NCI-H446 (cell line): ENCODE measurements at regions not wholly inside any gene's neighbourhood (a gene's known extent, or its start where the extent isn't known, plus 50 kb on each side); places are given as distances from the start of the nearest gene placed in this dataset.

Experiments
- DNase-seq, 2 experiments: peaks; one replicate each; lab custom pipeline; 2025; lab: John Stamatoyannopoulos, UW

DNA sequence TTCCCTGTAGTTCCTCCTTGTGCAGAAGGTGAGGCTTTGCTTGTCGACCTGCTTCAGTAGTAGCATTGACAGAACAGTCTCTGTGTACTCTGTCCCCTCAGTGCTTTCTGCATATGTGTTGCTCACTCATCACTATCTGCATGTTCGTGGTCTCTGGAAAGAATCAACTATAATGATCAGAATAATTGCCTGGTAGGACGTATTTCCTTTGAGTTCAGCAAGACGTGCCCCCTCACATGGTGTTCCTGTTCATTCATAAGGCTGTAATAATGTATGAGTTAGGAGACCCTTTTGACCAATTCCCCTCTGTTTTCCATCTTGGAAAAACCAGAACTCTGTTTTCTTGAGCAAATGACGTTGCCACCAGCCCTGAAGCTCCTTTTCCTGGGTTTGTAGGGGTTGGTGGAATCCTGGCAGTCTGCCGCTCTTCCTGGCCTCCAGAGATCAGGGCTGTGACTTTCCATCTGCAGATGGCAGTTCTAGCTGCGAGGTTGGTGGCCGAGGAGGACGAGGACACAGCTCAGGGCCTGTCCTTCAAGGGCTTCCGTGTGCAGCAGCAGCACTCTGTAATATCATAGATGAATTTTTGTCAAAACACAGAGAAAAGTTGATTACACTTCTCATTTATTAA, 61.9 kb downstream of the EXOSC2 start:
- DNase-seq = no peak

DNA sequence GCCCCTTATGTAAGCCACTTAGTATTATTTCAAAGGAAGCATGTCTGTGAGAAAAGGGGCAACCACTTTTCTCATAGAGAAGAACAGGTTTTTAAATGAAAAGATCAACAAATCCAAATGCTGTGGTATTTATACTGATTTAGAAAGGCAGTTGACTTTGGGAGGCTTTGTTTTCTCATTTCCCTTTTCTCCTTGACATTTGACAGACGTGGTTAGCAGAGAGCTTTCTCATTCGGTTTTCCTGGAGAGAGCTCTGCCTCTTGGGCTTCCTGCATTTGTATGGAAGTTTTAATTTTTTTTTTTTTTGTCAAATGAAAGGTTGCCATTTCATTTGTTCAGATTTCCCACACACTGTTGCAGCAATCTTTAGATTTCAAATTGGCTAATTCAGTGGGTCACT, 62.5 kb downstream of the EXOSC2 start:
- DNase-seq = no peak

DNA sequence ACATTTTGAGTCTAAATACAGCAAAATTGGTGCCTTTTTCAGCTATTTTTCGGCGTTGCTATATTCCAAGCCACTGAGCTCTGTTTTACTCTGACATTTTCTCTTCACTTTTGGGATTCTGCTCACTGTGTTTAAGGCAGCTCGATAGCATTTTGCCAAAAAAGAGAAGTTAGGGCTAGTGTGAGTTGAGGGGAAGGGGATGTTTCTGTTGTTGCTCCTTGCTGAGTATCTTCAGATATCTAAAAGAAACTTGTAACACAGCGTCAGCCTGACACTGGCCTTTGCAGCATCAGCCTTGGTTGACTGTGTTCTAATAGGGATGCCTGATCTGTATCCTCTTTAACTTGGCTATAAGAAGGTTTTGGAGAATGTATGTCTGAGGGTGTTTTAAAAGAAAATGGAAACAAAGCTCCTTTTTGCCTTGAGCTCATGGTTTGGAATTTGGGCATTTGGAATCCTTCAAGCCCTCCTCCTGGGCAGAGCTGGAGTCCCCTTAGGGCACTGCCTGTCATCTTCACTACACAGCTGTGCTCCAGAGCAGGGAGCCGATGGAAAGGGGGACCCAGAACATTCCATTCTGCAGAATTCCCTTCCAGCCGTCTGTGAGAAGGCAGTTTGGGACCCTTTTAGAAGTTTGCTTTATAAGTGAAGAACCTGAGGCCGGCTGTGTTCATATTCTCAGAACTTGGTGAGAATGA, 63.0 kb downstream of the EXOSC2 start:
- DNase-seq = no peak

DNA sequence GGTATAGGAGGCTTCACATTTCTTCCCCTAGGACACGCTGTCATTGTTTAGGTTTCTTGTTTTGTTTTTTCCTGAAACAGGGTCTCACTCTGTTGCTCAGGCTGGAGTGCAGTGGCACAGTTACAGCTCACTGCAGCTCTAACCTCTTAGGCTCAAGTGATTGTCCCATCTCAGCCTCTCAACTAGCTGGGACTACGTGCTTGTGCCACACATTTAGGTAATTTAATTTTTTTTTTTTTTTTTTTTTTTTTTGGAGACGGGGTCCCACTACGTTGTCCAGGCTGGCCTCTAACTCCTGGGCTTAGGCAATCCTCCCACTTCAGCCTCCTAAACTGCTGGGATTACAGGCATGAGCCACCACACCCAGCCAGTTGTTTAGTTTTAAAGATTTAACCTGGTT, 66.2 kb downstream of the EXOSC2 start:
- no peak for DNase-seq

DNA sequence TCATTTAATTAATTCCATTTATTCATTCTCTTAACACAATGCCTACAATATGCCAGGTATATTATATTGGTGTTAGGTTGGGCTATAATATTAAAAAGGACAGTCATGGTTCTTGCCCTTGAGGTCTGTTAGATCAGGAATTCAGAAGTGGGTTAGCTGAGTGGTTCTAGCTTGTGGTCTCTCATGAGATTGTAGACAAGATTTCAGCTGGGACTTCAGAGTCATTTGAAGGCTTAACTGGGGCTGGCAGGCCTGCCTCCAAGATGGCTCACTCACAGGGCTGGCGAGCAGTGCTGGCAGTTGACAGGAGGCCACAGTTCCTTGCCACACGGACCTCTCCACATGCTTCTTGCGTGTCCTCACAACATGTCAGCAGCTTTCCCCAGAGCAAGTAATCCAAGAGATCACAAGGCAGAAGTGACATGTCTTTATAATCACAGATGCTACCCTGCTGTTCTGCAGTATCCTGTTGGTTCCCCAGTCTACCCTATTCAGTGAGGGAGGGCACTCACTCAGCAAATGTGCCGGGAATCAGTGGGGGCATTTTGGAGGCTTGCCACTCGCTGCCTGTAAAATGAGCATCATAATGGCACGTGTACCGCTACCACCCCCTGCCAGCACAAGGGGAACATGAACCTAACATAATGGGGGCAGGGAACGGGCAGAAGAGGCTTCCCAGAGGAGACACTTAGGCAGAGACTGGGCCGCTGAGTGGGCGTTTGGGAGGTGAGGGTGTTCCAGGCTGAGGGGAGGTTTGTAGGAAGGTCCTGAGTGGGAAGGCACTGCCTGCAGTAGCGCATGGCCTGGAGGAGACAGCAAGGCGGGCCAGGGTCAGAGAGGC, 70.0 kb downstream of the EXOSC2 start:
- DNase-seq = no peak

DNA sequence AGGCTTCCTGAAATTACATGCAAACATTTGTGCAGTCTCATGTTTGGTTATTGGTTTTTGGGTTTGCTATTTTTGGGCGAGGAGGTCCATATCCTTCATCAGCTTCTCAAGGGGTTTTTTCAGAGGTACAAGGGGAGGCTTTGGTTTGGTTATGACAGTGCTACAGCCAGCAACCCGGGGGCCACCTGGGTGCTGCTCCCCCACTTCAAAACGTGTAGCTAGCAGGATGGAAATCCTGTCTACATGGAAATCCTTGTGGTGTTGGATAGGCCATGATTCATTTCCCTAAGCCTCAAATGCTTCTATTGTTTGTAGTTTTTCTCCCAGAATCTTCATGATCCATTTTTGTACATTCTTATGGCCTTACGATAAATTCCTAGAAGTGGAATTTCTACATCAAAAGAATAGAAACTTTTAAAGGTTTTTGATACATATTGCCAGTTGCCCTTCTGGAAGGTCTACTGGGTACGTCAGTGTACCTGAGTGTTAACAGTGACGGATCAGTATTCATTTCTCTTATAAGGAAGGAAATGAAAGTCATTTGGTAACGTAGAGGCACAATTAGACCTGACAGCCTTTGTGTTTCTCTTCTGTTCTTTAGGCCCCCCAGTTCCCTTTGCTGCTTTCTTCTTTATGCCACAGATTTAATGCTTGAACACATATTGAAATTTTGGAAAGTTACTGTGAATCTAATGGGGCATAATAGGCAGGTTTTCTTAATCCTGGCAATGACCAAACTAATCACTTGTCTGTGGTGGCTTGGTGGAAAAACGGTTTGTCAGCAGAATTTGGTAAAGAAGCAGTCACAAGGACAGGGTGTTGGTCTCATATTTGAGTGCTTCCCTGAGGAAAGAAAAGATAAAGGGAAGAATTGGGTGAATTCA, 69.7 kb upstream of the ABL1 start:
- DNase-seq = no peak

DNA sequence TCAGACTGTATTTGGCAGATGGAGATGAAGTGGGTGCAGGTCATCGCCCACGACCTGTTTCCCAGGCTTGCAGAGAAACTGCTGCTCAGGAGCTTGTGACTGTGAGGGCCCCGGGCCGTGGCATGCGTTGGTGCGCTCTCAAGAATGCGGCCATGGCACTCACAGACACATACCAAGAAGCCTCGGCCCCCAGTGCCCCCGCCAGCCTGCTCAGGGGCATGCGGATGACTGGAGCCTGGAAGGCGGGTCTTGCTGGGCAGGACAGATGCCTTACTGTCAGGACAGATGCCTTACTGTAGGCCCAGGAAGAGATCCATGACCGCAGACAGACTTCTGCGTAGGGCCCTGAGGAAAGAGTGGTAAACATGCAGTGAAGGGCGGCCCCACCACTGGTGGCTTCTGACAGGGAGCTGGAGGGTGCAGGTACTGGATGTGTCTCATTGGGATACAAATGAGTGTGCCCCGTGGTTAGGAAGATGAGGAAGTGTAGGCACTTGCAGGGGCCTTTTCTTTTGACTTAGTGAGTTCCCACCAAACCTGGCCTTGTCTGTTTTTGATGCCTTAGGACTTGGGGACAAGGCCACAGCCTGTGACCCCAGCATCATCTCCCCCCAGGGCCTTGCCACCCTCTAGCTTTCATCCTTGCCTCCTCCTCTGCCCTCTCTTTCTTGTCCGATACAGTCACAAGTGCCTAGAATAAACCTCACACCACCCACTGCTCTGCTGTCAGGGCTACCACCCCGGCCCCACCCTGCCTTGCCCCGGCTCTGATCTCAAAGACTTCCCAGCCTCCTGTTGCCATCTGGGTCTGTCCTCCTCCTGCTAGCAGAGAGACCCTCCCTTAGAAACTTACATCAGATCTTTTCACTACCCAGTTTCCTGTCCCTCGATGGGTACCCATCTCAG, 68.8 kb upstream of the ABL1 start:
- no peak for DNase-seq

DNA sequence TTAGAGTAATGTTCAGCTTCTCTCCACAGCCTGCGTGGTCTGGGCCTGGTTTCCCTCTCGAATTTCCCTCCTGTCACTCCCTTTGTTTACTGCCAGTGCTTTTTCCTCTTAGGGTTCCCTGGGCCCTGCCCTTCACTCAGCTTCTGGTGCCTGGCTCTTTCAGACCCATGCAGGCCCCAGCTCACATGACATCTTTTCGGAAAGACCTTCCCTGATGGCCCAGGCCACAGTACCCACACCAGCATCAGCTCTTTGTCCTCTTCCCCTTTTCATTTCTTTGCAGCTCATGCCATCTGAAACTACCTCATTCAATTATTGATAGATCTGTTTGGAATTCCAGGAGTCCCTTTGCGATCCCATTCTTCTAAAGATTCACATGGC, 68.1 kb upstream of the ABL1 start:
- no peak for DNase-seq

DNA sequence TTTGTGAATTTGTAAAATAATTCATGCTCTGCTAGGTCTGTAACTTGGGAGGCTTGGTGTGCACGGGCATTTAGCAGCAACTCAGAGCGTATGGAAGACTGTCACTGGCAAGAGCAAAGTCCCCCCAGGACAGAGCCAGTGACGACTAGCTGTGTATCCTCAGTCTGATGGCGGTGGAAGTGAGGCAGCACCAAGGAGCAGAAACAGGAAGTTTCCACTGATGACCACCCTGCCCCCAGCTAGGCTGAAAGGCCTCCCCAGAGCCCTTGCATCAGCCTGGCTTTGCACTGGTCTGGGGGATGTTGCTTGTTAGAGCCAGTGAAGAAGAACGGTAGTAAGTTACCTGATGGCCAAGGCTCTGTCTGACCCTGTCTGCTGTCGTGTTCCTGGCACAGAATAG, 66.8 kb upstream of the ABL1 start:
- DNase-seq = no peak

DNA sequence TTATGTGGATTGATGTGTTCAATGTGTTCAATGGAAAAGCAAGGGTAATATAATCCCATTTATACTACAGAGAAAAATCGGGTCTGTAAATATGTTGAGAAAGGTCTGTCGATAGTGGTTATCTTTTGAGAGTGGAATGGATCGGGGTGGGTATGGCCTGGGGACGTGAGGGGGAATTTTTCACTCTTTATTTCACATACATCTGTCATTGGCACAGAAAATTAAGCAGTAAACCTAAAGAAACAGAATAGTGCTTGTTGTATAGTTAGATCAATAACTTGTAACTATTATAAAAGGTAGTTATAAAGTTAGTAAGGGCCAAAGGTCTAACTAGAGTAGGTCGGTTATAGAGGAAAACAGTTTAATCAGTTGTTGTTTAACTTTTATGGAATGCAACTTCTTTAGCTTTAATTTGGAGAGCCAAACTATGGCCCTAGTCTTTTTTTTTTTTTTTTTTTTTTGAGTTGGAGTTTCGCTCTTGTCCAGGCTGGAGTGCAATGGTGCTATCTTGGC, 66.1 kb upstream of the ABL1 start:
- no peak for DNase-seq

DNA sequence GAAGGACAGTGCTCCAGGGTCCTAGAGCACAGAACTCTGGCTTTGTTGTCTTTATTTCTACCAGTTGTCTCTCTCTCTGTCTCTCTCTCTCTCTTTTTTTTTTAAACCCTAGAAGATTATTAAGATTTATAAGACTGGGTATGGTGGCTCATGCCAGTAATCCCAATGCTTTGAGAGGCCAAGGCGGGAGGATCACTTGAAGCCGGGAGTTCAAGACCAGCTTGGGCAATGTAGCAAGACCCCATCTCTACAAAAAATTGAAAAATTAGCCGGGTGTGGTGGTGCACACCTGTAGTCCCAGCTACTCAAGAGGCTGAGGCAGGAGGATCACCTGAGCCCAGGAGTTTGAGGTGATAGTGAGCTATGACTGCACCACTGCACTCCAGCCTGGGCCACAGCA, 65.0 kb upstream of the ABL1 start:
- DNase-seq = no peak

DNA sequence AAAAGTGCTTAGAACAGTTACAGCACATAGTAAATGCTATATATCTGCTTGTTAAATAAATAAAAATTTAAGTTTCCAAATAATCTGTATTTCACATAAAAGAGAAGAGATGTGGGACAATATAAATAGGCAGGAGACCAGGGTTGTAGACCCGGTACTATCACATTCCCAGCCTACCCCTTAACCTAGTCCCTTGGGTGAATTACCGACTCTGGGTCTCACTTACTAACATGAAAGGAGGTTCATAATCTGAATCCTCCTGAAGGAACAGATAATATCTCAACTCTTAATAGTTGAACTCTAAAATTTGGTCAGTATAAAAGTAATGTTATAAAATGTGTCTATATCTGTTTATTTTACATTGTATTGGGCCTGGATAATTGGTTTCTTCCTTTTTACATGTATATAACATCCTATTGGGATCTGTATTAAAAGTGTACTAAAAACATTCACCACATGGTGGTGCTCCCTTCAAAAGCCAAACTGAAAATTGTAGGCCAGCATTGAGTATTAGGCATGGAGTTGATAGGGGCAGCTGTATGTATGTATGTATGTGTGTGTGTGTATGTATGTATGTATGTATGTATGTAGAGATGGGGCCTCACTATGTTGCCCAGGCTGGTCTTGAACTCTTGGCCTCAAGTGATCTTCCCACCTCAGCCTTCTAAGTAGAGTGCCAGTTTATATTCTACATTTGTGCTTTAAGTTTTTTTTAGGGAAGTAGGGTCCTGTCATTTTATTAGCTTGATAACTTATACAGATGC, 64.2 kb upstream of the ABL1 start:
- DNase-seq = peak; percentile 37 to 60

DNA sequence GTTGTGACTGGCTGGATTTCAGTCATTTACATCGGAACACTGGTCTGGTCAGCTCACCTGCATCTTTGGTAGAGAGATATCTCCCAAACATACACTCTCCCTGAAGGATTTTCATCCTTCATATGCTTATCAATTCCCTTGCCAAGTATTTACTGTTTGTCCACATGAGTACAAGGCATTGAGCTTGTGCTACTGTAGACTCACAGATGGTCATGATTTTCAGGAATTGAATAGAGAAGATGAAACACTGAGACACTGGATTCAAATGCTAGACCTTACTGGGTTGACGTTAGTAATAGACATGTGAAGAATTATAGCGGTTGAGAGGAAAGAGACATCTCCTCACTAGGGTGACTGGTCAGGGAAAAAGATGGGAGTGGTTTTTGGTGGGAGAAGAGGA, 62.9 kb upstream of the ABL1 start:
- DNase-seq = peak in 1 of 2 experiments; percentile 29

DNA sequence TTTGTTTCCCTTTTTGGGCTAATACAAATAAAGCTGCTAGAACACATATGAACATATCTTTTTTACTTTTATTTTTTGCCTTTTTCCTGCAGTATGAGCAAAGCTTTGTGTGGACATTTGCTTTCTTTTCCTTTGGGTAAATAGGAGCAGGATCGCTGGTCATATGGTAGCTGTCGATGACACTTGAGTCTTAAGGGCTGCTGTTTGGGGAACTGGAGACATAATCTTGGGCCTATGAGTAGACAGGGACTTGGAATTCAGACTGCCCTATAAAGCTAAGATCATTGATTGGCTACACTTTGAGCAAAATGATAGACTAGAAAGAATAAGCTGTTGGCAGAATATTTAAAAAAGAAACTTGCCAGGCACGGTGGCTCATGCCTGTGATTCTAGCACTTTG, 60.9 kb upstream of the ABL1 start:
- DNase-seq = no peak

DNA sequence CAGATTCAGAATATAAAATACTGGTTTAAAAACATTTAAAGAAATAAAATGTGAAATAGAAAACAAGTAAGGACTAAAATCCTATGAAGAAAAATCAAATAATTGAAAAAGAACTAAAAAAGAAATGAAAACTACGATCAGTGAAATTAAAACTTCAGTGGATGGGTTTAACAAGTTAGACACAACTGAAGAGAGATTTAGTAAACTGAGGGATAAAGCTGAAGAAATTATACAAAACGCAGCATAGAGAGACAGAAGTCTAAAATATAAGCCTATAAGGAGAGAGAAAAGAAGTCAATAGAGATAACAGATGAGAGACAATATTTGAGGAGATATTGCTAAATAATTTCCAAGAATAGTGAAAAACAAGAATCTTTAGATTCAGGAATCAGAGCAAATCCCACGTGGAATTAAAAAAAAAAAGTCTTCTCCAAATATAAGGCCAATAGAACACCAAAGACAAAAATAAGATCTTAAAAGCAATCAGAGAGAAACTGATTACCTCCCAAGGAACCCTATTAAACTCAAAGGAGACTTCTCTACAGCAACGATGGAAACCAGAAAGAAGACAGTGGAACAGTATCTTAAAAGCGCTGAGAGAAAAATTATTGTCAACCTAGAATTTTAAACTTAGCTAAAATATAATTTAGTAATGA, 59.6 kb upstream of the ABL1 start:
- no peak for DNase-seq

DNA sequence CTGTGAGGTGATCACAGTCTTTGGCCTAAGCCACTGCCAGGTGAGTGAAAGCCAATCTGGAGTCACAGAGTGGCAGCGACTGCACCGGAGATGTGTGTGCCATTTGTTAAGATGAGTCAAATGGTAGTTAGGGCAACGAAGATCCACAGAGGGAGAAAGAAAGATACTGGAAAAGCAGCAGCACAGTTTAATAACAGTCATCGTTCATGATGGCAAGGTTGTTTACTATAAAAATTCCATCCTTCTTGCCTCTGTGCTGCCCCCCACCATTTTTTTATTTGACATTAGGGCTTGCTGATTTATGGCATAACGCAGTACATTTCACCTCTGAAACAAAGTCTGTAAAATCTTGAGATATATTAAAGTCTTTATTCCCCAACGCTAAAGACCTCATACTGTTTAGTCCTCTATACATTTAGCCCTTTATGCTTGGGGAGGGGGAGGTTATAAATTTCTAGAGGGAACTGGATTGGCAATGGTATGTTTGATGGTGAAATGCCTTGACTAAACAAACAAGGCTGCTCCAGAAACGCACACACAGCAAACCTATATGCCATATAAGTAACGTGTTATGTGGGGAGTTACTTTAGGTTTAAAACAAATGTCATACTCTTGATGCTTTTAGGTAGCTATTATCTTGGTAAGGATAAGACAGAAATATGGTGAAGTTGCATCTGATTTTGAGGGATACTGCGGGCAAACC, 55.8 kb upstream of the ABL1 start:
- DNase-seq = no peak

DNA sequence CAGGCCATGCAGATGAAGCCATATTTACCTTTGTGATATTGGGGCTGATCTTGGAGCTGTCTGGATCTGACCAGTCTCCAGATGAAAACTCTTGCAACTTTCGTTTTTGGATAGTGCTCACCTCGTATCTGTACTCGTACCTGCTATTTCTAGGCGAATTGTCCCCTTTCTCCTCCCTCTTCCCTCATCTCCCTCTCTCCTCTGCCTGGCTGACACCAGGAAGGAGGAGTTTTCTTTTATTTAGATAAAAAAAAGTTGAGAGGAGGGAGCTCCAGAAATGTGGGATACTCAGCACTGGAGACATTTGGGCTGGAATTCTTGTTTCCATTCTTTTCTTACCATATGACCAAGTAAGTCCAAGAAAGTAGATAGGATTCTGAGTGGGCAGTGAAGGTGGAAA, 54.6 kb upstream of the ABL1 start:
- DNase-seq = no peak

DNA sequence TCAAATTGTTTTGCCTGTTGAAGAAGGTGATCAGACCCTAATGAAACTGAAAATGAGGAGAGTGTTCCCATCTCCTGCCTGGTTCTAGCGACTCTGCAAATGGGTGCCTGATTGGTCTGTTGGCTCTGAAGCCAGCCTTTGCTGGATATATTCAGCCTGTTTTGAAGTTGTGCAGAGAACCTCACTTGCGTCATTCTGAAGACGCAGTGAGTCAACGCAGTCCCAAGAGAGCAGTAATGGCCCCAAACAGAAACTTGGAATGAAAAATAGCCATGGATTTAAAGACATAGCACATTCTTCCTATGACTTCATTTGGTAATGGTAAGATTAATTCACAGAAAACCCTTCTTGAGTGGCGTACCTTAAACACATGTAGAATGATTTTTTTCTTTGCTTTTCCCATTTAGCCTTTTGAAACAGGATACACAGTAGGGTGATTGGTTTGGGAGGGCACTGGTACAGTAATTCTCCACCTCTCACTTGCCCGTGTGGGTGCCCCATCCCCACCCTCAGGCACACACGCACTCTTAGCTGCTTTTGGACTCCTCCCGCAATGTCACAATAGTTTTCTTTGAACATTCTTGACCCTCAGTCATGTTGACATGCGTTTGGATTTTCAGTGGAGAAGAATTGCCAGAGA, 54.1 kb upstream of the ABL1 start:
- DNase-seq = peak in 1 of 2 experiments; percentile 25
